ENCODE measurements at regions not wholly inside any gene's neighbourhood (a gene's known extent, or its start where the extent isn't known, plus 50 kb on each side); places are given as distances from the start of the nearest gene placed in this dataset.
A peak's percentile ranks its signal among the peaks of the same experiment; 100 is the strongest.

GRCh38 chr2:44879269-44880124 lies 62.0 kb upstream of the SIX3 start:
- no peak overlapping the region for H2AFZ ChIP-seq (ENCODE audit: insufficient read depth, low read depth, low read length, poor library complexity, severe bottlenecking)
- TF ChIP-seq CTCF (IDR thresholded peaks at IDR 0.05) = no peak
- no peak overlapping the region for H3K4me2 ChIP-seq (replicated peaks; ENCODE audit: extremely low read depth, low read length, poor library complexity, severe bottlenecking)
- DNase-seq = no peak
- no peaks in the 10 kb centered on the region for H4K20me1 ChIP-seq (ENCODE audit: insufficient read depth, low read length)
- H3K27me3 Mint-ChIP-seq (ENCODE audit: low read depth in 3 of 3) = peaks cover 4 to 15% (median 7%) of the 10 kb centered on the region in 3 donors
- H3K27me3 ChIP-seq (ENCODE audit: control insufficient read depth in 2 of 2, insufficient read depth in 2 of 2, low read length in 2 of 2) = no peaks in the 10 kb centered on the region
- no peak overlapping the region for H3K9ac ChIP-seq (ENCODE audit: insufficient read depth, low read length, poor library complexity, severe bottlenecking)
- no peaks in the 10 kb centered on the region for H3K79me2 ChIP-seq (ENCODE audit: insufficient read depth, low read length)
- no peaks in the 10 kb centered on the region for H3K36me3 ChIP-seq (replicated peaks in 1 of 2; ENCODE audit: control insufficient read depth in 1 of 2, insufficient read depth in 2 of 2, low read length in 2 of 2)
- H3K9me3 ChIP-seq (replicated peaks in 1 of 2; ENCODE audit: control insufficient read depth in 1 of 2, insufficient read depth in 1 of 2, low read length in 2 of 2) = peaks cover 0 to 4% of the 10 kb centered on the region in 2 donors
- intact Hi-C loops (cut with micrococcal nuclease) = no loop called here
- no peaks in the 10 kb centered on the region for H3K4me1 ChIP-seq (ENCODE audit: control insufficient read depth in 1 of 2, insufficient read depth in 2 of 2, low read length in 2 of 2)
- no peak overlapping the region for H3K27ac Mint-ChIP-seq
- H3K36me3 Mint-ChIP-seq = no peaks in the 10 kb centered on the region
- H3K4me3 ChIP-seq (replicated peaks in 1 of 3; ENCODE audit: low read depth in 2 of 3, low read length in 3 of 3) = no peak overlapping the region
- WGBS (ENCODE audit: insufficient coverage) = 86% methylated on average over 10 of the region's 18 CpGs
- H3K4me3 Mint-ChIP-seq = no peak overlapping the region
- H3K4me1 Mint-ChIP-seq = no peaks in the 10 kb centered on the region
- H3K9me3 Mint-ChIP-seq = peaks cover 6 to 19% (median 9%) of the 10 kb centered on the region in 7 donors
- no peak overlapping the region for H3K27ac ChIP-seq (ENCODE audit: low read depth in 1 of 2, low read length in 2 of 2)

- no peak for TF ChIP-seq CTCF (IDR thresholded peaks at IDR 0.05)
- Histone ChIP-seq H4K20me1 (ENCODE audit: insufficient read depth, low read length) (no peaks in the 10 kb centered on the region), H3K36me3 (replicated peaks in 1 of 2; ENCODE audit: control insufficient read depth in 1 of 2, insufficient read depth in 2 of 2, low read length in 2 of 2) (no peaks in the 10 kb centered on the region), H3K9ac (ENCODE audit: insufficient read depth, low read length, poor library complexity, severe bottlenecking) (no peak overlapping the region), H3K4me1 (ENCODE audit: control insufficient read depth in 1 of 2, insufficient read depth in 2 of 2, low read length in 2 of 2) (no peaks in the 10 kb centered on the region), H3K9me3 (replicated peaks in 1 of 2; ENCODE audit: control insufficient read depth in 1 of 2, insufficient read depth in 1 of 2, low read length in 2 of 2) (peaks cover 0 to 2% of the 10 kb centered on the region in 2 donors), H3K4me3 (replicated peaks in 1 of 3; ENCODE audit: low read depth in 2 of 3, low read length in 3 of 3) (no peak overlapping the region), H3K27ac (ENCODE audit: low read depth in 1 of 2, low read length in 2 of 2) (no peak overlapping the region), H3K4me2 (replicated peaks; ENCODE audit: extremely low read depth, low read length, poor library complexity, severe bottlenecking) (no peak overlapping the region), H3K79me2 (ENCODE audit: insufficient read depth, low read length) (no peaks in the 10 kb centered on the region), H3K27me3 (ENCODE audit: control insufficient read depth in 2 of 2, insufficient read depth in 2 of 2, low read length in 2 of 2) (peaks cover 0 to 2% of the 10 kb centered on the region in 2 donors), H2AFZ (ENCODE audit: insufficient read depth, low read depth, low read length, poor library complexity, severe bottlenecking) (no peak overlapping the region)
- H3K9me3 Mint-ChIP-seq = peaks cover 4 to 14% (median 7%) of the 10 kb centered on the region in 7 donors
- H3K36me3 Mint-ChIP-seq = no peaks in the 10 kb centered on the region
- peak overlapping the region in 1 of 2 donors; percentile 46 for H3K4me3 Mint-ChIP-seq
- DNase-seq = no peak
- H3K4me1 Mint-ChIP-seq = no peaks in the 10 kb centered on the region
- intact Hi-C loops (cut with micrococcal nuclease) = no loop called here
- H3K27me3 Mint-ChIP-seq (ENCODE audit: low read depth in 3 of 3) = peaks cover 4 to 19% (median 7%) of the 10 kb centered on the region in 3 donors
- WGBS (ENCODE audit: insufficient coverage) = no CpG with 5 or more reads among the region's 8 CpGs
- H3K27ac Mint-ChIP-seq = no peak overlapping the region
Measured at GRCh38 chr2:44880125-44880483, 61.4 kb upstream of the SIX3 start.

All from CD14-positive monocyte (primary cell).